C4-2B (cell line): ENCODE measurements at regions not wholly inside any gene's neighbourhood (a gene's known extent, or its start where the extent isn't known, plus 50 kb on each side); places are given as distances from the start of the nearest gene placed in this dataset.

Source experiments
- ZFX ChIP-seq: fragments of 450-650 bp; IDR thresholded peaks from 2 replicates; pipeline ENCODE4 v1.6.1; 2017
- TF ChIP-seq, protein P1 (sequence below): fragments of 450-650 bp; conservative IDR thresholded peaks from 2 replicates; pipeline ENCODE4 v1.5.1; 2017; ENCODE audit warnings: mild to moderate bottlenecking

DNA sequence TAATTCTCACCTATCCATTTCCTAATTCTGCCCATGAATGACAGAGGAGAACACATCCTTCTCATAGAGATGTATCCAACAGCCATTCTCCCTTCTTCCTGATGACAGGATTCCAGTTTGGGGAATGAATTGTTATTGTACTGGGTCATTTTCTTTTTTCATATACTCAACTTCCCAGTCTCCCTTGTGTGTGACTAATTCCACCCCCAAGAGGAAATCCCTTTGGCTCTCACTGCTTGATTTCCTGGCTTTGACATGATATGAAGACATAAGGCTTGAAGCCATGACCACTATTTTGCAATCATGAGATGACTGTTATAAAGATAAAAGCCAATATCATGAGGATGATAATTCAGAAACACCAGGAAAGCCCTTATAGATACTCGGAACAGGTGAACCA, 384.7 kb upstream of the ACVR2A start:
- TF ChIP-seq, protein P1, sequence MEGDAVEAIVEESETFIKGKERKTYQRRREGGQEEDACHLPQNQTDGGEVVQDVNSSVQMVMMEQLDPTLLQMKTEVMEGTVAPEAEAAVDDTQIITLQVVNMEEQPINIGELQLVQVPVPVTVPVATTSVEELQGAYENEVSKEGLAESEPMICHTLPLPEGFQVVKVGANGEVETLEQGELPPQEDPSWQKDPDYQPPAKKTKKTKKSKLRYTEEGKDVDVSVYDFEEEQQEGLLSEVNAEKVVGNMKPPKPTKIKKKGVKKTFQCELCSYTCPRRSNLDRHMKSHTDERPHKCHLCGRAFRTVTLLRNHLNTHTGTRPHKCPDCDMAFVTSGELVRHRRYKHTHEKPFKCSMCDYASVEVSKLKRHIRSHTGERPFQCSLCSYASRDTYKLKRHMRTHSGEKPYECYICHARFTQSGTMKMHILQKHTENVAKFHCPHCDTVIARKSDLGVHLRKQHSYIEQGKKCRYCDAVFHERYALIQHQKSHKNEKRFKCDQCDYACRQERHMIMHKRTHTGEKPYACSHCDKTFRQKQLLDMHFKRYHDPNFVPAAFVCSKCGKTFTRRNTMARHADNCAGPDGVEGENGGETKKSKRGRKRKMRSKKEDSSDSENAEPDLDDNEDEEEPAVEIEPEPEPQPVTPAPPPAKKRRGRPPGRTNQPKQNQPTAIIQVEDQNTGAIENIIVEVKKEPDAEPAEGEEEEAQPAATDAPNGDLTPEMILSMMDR: no peak
- no peak for TF ChIP-seq ZFX
